Activated CD4-positive, alpha-beta T cell treated with anti-CD3 and anti-CD28 coated beads, Interleukin-2, amount 50 U/mL, for 16 hours (primary cell): ENCODE measurements at regions not wholly inside any gene's neighbourhood (a gene's known extent, or its start where the extent isn't known, plus 50 kb on each side); places are given as distances from the start of the nearest gene placed in this dataset.
"Not testable (repeated sequence)": the region's sequence is repeated elsewhere in the genome, so short reads cannot be mapped to it uniquely, and the experiment has no call there.

ENCODE experiments used
- DNase-seq: peaks from one replicate; pipeline ENCODE4 v3.0.0-alpha.2; 2020

- DNase-seq, result no peak
These were observed 440.5 kb upstream of the WWC1 start for GRCh38 chr5:167850911-167851310.

- DNase-seq, result no peak
These were observed 440.0 kb upstream of the WWC1 start for GRCh38 chr5:167851416-167851815.

GRCh38 chr5:167852515-167852914, 438.9 kb upstream of the WWC1 start:
- no peak for DNase-seq

GRCh38 chr5:167853421-167853820, 438.0 kb upstream of the WWC1 start:
- DNase-seq, result no peak

GRCh38 chr5:167855818-167856217, 435.6 kb upstream of the WWC1 start:
- DNase-seq, result no peak

- DNase-seq, result no peak
These were observed 434.1 kb upstream of the WWC1 start for GRCh38 chr5:167857321-167857720.

GRCh38 chr5:167858186-167858855, 433.1 kb upstream of the WWC1 start:
- DNase-seq, result not testable (repeated sequence)

- DNase-seq, result no peak
These were observed 430.1 kb upstream of the WWC1 start for GRCh38 chr5:167861129-167861927.

- DNase-seq, result no peak
These were observed 429.5 kb upstream of the WWC1 start for GRCh38 chr5:167861928-167862426.

- no peak for DNase-seq
These were observed 427.6 kb upstream of the WWC1 start for GRCh38 chr5:167863883-167864282.

GRCh38 chr5:167864801-167865200, 426.6 kb upstream of the WWC1 start:
- DNase-seq, result no peak

GRCh38 chr5:167866797-167867196, 424.6 kb upstream of the WWC1 start:
- DNase-seq, result no peak

GRCh38 chr5:167867281-167867680, 424.2 kb upstream of the WWC1 start:
- DNase-seq, result no peak

- no peak for DNase-seq
These were observed 422.3 kb upstream of the WWC1 start for GRCh38 chr5:167869125-167869524.

- no peak for DNase-seq
These were observed 421.4 kb upstream of the WWC1 start for GRCh38 chr5:167870055-167870454.

- DNase-seq, result no peak
These were observed 420.4 kb upstream of the WWC1 start for GRCh38 chr5:167871091-167871490.

- no peak for DNase-seq
These were observed 418.7 kb upstream of the WWC1 start for GRCh38 chr5:167872791-167873190.

- DNase-seq, result no peak
These were observed 414.2 kb upstream of the WWC1 start for GRCh38 chr5:167877114-167877722.

GRCh38 chr5:167877924-167878323, 413.5 kb upstream of the WWC1 start:
- DNase-seq, result no peak

- DNase-seq, result no peak
These were observed 411.0 kb upstream of the WWC1 start for GRCh38 chr5:167880420-167880819.

- no peak for DNase-seq
These were observed 410.4 kb upstream of the WWC1 start for GRCh38 chr5:167881041-167881440.

GRCh38 chr5:167886196-167886595, 405.2 kb upstream of the WWC1 start:
- DNase-seq, result no peak

GRCh38 chr5:167888393-167888792, 403.1 kb upstream of the WWC1 start:
- no peak for DNase-seq

GRCh38 chr5:167889276-167889675, 402.2 kb upstream of the WWC1 start:
- DNase-seq, result no peak
